ENCODE measurements at regions not wholly inside any gene's neighbourhood (a gene's known extent, or its start where the extent isn't known, plus 50 kb on each side); places are given as distances from the start of the nearest gene placed in this dataset.

GRCh38 chr12:94745562-94745961 is 95.2 kb upstream of the TMCC3 start:
- DNase-seq, result no peak

GRCh38 chr12:94743174-94743573 is 92.8 kb upstream of the TMCC3 start:
- no peak for DNase-seq

GRCh38 chr12:94740601-94741362 is 90.4 kb upstream of the TMCC3 start:
- no peak for DNase-seq

GRCh38 chr12:94736820-94737219 is 86.5 kb upstream of the TMCC3 start:
- no peak for DNase-seq

- no peak for DNase-seq
Measured at GRCh38 chr12:94736004-94736403, 85.6 kb upstream of the TMCC3 start.

GRCh38 chr12:94733727-94734126 is 83.4 kb upstream of the TMCC3 start:
- no peak for DNase-seq

GRCh38 chr12:94732367-94732990 is 82.1 kb upstream of the TMCC3 start:
- no peak for DNase-seq

GRCh38 chr12:94731733-94732360 is 81.5 kb upstream of the TMCC3 start:
- DNase-seq, result no peak

- DNase-seq, result no peak
Measured at GRCh38 chr12:94730847-94731246, 80.5 kb upstream of the TMCC3 start.

- DNase-seq, result no peak
Measured at GRCh38 chr12:94726236-94726835, 76.0 kb upstream of the TMCC3 start.

- DNase-seq, result no peak
Measured at GRCh38 chr12:94725375-94726168, 75.2 kb upstream of the TMCC3 start.

- DNase-seq, result no peak
Measured at GRCh38 chr12:94722664-94723063, 72.3 kb upstream of the TMCC3 start.

- DNase-seq, result no peak
Measured at GRCh38 chr12:94721173-94721572, 70.8 kb upstream of the TMCC3 start.

- no peak for DNase-seq
Measured at GRCh38 chr12:94718114-94718513, 67.8 kb upstream of the TMCC3 start.

GRCh38 chr12:94717656-94718055 is 67.3 kb upstream of the TMCC3 start:
- no peak for DNase-seq

GRCh38 chr12:94717108-94717507 is 66.8 kb upstream of the TMCC3 start:
- DNase-seq, result no peak

- DNase-seq, result no peak
Measured at GRCh38 chr12:94716339-94716738, 66.0 kb upstream of the TMCC3 start.

- DNase-seq, result no peak
Measured at GRCh38 chr12:94714378-94715114, 64.2 kb upstream of the TMCC3 start.

- DNase-seq, result no peak
Measured at GRCh38 chr12:94712815-94713515, 62.6 kb upstream of the TMCC3 start.

GRCh38 chr12:94710933-94711332 is 60.6 kb upstream of the TMCC3 start:
- DNase-seq, result no peak

- DNase-seq, result no peak
Measured at GRCh38 chr12:94707892-94708291, 57.5 kb upstream of the TMCC3 start.

GRCh38 chr12:94707036-94707435 is 56.7 kb upstream of the TMCC3 start:
- DNase-seq, result no peak

Data from amniotic stem cell (primary cell).